ENCODE measurements at regions not wholly inside any gene's neighbourhood (a gene's known extent, or its start where the extent isn't known, plus 50 kb on each side); places are given as distances from the start of the nearest gene placed in this dataset.

DNA sequence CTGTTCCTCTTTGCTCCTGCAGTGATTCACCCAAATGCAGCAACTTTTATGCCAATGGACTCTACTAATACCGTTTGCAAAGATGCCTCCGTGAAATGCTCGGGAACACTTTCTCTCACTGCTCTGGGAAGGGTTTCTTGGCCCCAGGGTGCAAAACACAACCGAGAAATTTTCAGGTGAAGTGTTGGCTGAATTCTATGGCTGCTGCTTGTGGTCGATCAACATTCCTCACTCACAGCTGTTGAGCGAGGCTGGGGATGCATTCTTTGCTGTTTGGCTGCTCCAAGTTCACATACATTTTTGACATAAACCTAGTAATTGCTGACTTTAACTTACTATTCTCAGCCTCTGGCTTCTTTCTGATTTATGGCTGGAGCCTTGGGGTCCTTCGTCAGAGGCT lies 342.0 kb upstream of the CHD6 start:
- CTCF ChIA-PET (ENCODE audit: low intra/inter-chr PET ratio, low total read pairs): no interaction called here
- no peak for FAIRE-seq
- in situ Hi-C loops (cut with HindIII; ENCODE audit: extremely low pct_ligation_motif_present, low pct_unique_long_range_greater_than_20kb): no loop called here
- TF ChIP-seq, protein P1, sequence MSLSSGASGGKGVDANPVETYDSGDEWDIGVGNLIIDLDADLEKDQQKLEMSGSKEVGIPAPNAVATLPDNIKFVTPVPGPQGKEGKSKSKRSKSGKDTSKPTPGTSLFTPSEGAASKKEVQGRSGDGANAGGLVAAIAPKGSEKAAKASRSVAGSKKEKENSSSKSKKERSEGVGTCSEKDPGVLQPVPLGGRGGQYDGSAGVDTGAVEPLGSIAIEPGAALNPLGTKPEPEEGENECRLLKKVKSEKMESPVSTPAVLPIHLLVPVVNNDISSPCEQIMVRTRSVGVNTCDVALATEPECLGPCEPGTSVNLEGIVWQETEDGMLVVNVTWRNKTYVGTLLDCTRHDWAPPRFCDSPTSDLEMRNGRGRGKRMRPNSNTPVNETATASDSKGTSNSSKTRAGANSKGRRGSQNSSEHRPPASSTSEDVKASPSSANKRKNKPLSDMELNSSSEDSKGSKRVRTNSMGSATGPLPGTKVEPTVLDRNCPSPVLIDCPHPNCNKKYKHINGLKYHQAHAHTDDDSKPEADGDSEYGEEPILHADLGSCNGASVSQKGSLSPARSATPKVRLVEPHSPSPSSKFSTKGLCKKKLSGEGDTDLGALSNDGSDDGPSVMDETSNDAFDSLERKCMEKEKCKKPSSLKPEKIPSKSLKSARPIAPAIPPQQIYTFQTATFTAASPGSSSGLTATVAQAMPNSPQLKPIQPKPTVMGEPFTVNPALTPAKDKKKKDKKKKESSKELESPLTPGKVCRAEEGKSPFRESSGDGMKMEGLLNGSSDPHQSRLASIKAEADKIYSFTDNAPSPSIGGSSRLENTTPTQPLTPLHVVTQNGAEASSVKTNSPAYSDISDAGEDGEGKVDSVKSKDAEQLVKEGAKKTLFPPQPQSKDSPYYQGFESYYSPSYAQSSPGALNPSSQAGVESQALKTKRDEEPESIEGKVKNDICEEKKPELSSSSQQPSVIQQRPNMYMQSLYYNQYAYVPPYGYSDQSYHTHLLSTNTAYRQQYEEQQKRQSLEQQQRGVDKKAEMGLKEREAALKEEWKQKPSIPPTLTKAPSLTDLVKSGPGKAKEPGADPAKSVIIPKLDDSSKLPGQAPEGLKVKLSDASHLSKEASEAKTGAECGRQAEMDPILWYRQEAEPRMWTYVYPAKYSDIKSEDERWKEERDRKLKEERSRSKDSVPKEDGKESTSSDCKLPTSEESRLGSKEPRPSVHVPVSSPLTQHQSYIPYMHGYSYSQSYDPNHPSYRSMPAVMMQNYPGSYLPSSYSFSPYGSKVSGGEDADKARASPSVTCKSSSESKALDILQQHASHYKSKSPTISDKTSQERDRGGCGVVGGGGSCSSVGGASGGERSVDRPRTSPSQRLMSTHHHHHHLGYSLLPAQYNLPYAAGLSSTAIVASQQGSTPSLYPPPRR (CRISPR knock-in tag; IDR thresholded peaks at IDR 0.05; ENCODE audit: borderline replicate concordance): no peak
- TF ChIP-seq ZNF337 (CRISPR knock-in tag; IDR thresholded peaks at IDR 0.05; ENCODE audit: borderline replicate concordance, low read depth): no peak
- TF ChIP-seq GATAD1 (CRISPR knock-in tag; IDR thresholded peaks at IDR 0.05): no peak
- TF ChIP-seq ZNF33A (CRISPR knock-in tag; IDR thresholded peaks at IDR 0.05; ENCODE audit: borderline replicate concordance): no peak
- TF ChIP-seq, protein P2, sequence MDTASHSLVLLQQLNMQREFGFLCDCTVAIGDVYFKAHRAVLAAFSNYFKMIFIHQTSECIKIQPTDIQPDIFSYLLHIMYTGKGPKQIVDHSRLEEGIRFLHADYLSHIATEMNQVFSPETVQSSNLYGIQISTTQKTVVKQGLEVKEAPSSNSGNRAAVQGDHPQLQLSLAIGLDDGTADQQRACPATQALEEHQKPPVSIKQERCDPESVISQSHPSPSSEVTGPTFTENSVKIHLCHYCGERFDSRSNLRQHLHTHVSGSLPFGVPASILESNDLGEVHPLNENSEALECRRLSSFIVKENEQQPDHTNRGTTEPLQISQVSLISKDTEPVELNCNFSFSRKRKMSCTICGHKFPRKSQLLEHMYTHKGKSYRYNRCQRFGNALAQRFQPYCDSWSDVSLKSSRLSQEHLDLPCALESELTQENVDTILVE (CRISPR knock-in tag; IDR thresholded peaks at IDR 0.05): no peak
- no peak for TF ChIP-seq SOX6 (IDR thresholded peaks at IDR 0.05)
- no peak for TF ChIP-seq SOX6 (CRISPR knock-in tag; IDR thresholded peaks at IDR 0.05)
- no peak for TF ChIP-seq POLR2AphosphoS5 (IDR thresholded peaks at IDR 0.05; ENCODE audit: low read depth, low read length)
- TF ChIP-seq ZNF260 (CRISPR knock-in tag; IDR thresholded peaks at IDR 0.05; ENCODE audit: borderline replicate concordance, low read depth): no peak
- TF ChIP-seq, protein P3, sequence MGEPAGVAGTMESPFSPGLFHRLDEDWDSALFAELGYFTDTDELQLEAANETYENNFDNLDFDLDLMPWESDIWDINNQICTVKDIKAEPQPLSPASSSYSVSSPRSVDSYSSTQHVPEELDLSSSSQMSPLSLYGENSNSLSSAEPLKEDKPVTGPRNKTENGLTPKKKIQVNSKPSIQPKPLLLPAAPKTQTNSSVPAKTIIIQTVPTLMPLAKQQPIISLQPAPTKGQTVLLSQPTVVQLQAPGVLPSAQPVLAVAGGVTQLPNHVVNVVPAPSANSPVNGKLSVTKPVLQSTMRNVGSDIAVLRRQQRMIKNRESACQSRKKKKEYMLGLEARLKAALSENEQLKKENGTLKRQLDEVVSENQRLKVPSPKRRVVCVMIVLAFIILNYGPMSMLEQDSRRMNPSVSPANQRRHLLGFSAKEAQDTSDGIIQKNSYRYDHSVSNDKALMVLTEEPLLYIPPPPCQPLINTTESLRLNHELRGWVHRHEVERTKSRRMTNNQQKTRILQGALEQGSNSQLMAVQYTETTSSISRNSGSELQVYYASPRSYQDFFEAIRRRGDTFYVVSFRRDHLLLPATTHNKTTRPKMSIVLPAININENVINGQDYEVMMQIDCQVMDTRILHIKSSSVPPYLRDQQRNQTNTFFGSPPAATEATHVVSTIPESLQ (CRISPR knock-in tag; conservative IDR thresholded peaks at IDR 0.05): no peak
- TF ChIP-seq IRX3 (CRISPR knock-in tag; IDR thresholded peaks at IDR 0.05; ENCODE audit: borderline replicate concordance, low read depth): no peak
- TF ChIP-seq, protein P4, sequence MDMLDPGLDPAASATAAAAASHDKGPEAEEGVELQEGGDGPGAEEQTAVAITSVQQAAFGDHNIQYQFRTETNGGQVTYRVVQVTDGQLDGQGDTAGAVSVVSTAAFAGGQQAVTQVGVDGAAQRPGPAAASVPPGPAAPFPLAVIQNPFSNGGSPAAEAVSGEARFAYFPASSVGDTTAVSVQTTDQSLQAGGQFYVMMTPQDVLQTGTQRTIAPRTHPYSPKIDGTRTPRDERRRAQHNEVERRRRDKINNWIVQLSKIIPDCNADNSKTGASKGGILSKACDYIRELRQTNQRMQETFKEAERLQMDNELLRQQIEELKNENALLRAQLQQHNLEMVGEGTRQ (IDR thresholded peaks at IDR 0.05; ENCODE audit: low read depth, low read length): no peak
- TF ChIP-seq, protein P4 (CRISPR knock-in tag; IDR thresholded peaks at IDR 0.05; ENCODE audit: borderline replicate concordance): no peak
- no peak for TF ChIP-seq TCF12 (IDR thresholded peaks at IDR 0.05)
- TF ChIP-seq TCF12 (CRISPR knock-in tag; IDR thresholded peaks at IDR 0.05): no peak
- TF ChIP-seq ZNF615 (CRISPR knock-in tag; IDR thresholded peaks at IDR 0.05; ENCODE audit: borderline replicate concordance): no peak
- no peak for TF ChIP-seq ZNF652 (CRISPR knock-in tag; IDR thresholded peaks at IDR 0.05; ENCODE audit: borderline replicate concordance, low read depth)

More for the DNA sequence above, 342.0 kb upstream of the CHD6 start:
- Histone ChIP-seq H3K4me2 (ENCODE audit: low read depth, low read length) (no peak overlapping the region), H3K79me2 (ENCODE audit: insufficient read depth, low read length) (no peaks in the 10 kb centered on the region), H3K4me1 (ENCODE audit: insufficient read depth, low read length) (no peaks in the 10 kb centered on the region), H3K4me3 (replicated peaks in 1 of 3; ENCODE audit: insufficient read depth in 1 of 3, low read depth in 2 of 3, low read length in 3 of 3) (no peak overlapping the region), H2AFZ (ENCODE audit: low read length) (no peak overlapping the region), H3K27ac (ENCODE audit: extremely low read length, insufficient read depth, low read length) (no peak overlapping the region), H3K9me3 (ENCODE audit: low read length) (no peaks in the 10 kb centered on the region), H3K9ac (ENCODE audit: insufficient read depth, low read depth, low read length) (no peak overlapping the region), H3K27me3 (ENCODE audit: control insufficient read depth in 1 of 2, insufficient read depth in 2 of 2, low read length in 2 of 2) (no peaks in the 10 kb centered on the region), H3K36me3 (replicated peaks in 1 of 2; ENCODE audit: control insufficient read depth in 1 of 2, insufficient read depth in 2 of 2, low read length in 2 of 2) (no peaks in the 10 kb centered on the region), H4K20me1 (ENCODE audit: insufficient read depth, low read length) (no peaks in the 10 kb centered on the region)
- no peak for ATAC-seq
- no peak for DNase-seq (ENCODE audit: low spot score)
- under 1% methylated on average over 7 of the region's 7 CpGs for WGBS (ENCODE audit: low lambda C conversion rate)
- no TSS peak for BruUV-seq (replicated peaks)
- POLR2A ChIA-PET: no interaction called here
- intact Hi-C loops (cut with micrococcal nuclease; ENCODE audit: unreplicated experiment): no loop called here
